Uterus (tissue), 2 donors: ENCODE measurements at regions not wholly inside any gene's neighbourhood (a gene's known extent, or its start where the extent isn't known, plus 50 kb on each side); places are given as distances from the start of the nearest gene placed in this dataset.

ENCODE experiments used
- POLR2A ChIP-seq, 2 donors: fragments of 450-650 bp; IDR thresholded peaks; one replicate each; pipeline ENCODE4 v1.6.1; 2016; ENCODE audit warnings: antibody characterized with exemption in 2 of 2, mild to moderate bottlenecking in 1 of 2, moderate library complexity in 1 of 2
- TF ChIP-seq, protein P1 (sequence below), 4 experiments: fragments of 200-600 bp in 2 of 4; fragments of 450-650 bp in 2 of 4; sonication (generic) in 2 of 4; IDR thresholded peaks; one replicate each; pipeline ENCODE4 v1.5.1; 2016 to 2019; ENCODE audit warnings: antibody characterized with exemption in 4 of 4, mild to moderate bottlenecking in 2 of 4, moderate library complexity in 1 of 4

DNA sequence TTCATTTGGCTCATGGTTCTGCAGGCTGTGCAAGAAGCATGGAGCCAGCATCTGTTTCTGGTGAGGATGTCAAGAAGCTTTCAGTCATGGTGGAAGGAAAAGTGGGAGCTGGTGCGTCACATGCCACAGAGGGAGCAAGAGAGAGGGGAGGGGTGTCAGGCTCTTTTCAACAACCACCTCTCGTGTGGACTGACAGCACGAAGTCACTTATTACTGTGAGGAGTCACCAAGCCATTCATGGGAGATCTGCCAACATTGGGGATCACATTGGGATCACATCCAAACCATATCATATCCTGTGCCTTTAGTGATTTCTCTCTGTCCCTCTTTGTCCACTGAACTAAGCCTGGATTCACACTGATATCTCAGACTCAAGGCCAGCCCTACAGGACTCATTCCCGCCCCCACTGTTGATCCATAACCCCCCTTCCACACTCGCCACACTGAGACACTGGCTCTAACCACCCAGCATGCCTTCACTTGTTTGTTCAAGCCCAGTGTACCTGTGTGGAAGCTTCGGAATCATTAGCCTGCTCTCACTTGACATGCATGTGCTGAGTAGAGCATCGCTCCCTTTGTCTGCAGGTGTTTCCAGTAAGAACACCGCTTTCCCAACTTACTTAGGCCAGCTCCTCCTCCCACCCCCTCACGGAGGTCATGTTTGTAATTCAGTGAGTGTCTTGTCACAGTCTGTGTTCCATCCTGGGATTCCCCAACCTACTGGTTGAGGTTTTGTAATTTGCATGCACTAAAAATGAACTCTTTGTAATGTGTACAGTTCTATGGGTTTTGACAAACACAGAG lies 132.2 kb downstream of the KLF13 start:
- no peak for TF ChIP-seq POLR2A (IDR thresholded peaks at IDR 0.05)
- TF ChIP-seq, protein P1, sequence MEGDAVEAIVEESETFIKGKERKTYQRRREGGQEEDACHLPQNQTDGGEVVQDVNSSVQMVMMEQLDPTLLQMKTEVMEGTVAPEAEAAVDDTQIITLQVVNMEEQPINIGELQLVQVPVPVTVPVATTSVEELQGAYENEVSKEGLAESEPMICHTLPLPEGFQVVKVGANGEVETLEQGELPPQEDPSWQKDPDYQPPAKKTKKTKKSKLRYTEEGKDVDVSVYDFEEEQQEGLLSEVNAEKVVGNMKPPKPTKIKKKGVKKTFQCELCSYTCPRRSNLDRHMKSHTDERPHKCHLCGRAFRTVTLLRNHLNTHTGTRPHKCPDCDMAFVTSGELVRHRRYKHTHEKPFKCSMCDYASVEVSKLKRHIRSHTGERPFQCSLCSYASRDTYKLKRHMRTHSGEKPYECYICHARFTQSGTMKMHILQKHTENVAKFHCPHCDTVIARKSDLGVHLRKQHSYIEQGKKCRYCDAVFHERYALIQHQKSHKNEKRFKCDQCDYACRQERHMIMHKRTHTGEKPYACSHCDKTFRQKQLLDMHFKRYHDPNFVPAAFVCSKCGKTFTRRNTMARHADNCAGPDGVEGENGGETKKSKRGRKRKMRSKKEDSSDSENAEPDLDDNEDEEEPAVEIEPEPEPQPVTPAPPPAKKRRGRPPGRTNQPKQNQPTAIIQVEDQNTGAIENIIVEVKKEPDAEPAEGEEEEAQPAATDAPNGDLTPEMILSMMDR (IDR thresholded peaks at IDR 0.05), result no peak
